SK-N-SH (cell line): ENCODE measurements at regions not wholly inside any gene's neighbourhood (a gene's known extent, or its start where the extent isn't known, plus 50 kb on each side); places are given as distances from the start of the nearest gene placed in this dataset.

ENCODE experiments used
- CHD2 ChIP-seq: fragments of 150-350 bp; IDR thresholded peaks from 2 replicates; pipeline ENCODE4 v1.6.1; 2018; ENCODE audit warnings: low read length; ENCODE audit not compliant: partially characterized antibody
- CTCF ChIP-seq: fragments of 200-600 bp; sonication (generic); IDR thresholded peaks from 2 replicates; pipeline ENCODE4 v1.6.1; 2017; ENCODE audit warnings: antibody characterized with exemption, mild to moderate bottlenecking, moderate library complexity
- MXI1 ChIP-seq: IDR thresholded peaks from 2 replicates; pipeline ENCODE4 v1.6.1; 2012; ENCODE audit warnings: mild to moderate bottlenecking, low read depth, low read length, improper control_type of control experiment
- NRF1 ChIP-seq: IDR thresholded peaks from 2 replicates; pipeline ENCODE4 v1.6.1; 2012; ENCODE audit warnings: low read depth, mild to moderate bottlenecking, low read length
- POLR2AphosphoS5 ChIP-seq: IDR thresholded peaks from 2 replicates; pipeline ENCODE4 v1.6.1; 2012; ENCODE audit warnings: low read depth, low read length
- RAD21 ChIP-seq: IDR thresholded peaks from 2 replicates; pipeline ENCODE4 v1.6.1; 2012; ENCODE audit warnings: mild to moderate bottlenecking, low read length
- RCOR1 ChIP-seq: fragments of 150-350 bp; IDR thresholded peaks from 2 replicates; pipeline ENCODE4 v1.6.1; 2017; ENCODE audit warnings: antibody characterized with exemption, low read length
- REST ChIP-seq: IDR thresholded peaks from 2 replicates; pipeline ENCODE4 v1.6.1; 2012; ENCODE audit warnings: mild to moderate bottlenecking, low read depth, low read length, moderate library complexity
- RFX5 ChIP-seq: IDR thresholded peaks from 2 replicates; pipeline ENCODE4 v1.6.1; 2012; ENCODE audit warnings: mild to moderate bottlenecking, improper control_type of control experiment, low read length
- TAF1 ChIP-seq: IDR thresholded peaks from 2 replicates; pipeline ENCODE4 v1.6.1; 2012; ENCODE audit warnings: low read depth, mild to moderate bottlenecking, low read length, moderate library complexity, borderline replicate concordance
- USF2 ChIP-seq: fragments of 150-350 bp; IDR thresholded peaks from 2 replicates; pipeline ENCODE4 v1.6.1; 2017; ENCODE audit warnings: antibody characterized with exemption, low read length, low read depth, borderline replicate concordance
- ZBTB33 ChIP-seq: IDR thresholded peaks from 2 replicates; pipeline ENCODE4 v1.4.0; 2012; ENCODE audit warnings: low read depth, borderline replicate concordance
- TF ChIP-seq, protein P1 (sequence below): IDR thresholded peaks from 2 replicates; pipeline ENCODE4 v1.4.0; 2012; ENCODE audit warnings: low read depth

DNA sequence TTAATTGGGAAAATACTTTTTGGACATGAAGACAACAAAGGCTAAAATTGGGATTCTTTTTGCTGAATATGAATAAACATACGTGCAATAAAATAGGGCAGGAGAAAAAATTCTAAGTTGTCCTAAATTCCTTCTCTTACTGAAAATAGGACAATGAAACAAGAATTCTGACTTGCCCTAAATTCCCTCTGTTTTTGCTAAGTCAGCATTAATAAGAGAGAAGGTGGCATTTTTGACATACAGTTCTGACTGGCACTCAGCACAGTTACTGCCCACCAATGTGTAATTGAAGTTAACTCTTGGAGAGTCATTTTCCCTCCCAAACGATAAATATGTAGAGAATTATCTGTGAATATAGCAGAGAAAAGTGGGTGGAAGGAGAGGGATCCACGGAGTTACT is 1021.1 kb upstream of the CDH8 start:
- TF ChIP-seq RCOR1 (no peak), NRF1 (no peak), RFX5 (no peak), CTCF (no peak), RAD21 (no peak), MXI1 (no peak), POLR2AphosphoS5 (no peak), CHD2 (no peak), ZBTB33 (no peak), REST (no peak), USF2 (no peak), TAF1 (no peak)
- TF ChIP-seq, protein P1, sequence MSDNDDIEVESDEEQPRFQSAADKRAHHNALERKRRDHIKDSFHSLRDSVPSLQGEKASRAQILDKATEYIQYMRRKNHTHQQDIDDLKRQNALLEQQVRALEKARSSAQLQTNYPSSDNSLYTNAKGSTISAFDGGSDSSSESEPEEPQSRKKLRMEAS, result no peak
